ENCODE measurements at regions not wholly inside any gene's neighbourhood (a gene's known extent, or its start where the extent isn't known, plus 50 kb on each side); places are given as distances from the start of the nearest gene placed in this dataset.

DNA sequence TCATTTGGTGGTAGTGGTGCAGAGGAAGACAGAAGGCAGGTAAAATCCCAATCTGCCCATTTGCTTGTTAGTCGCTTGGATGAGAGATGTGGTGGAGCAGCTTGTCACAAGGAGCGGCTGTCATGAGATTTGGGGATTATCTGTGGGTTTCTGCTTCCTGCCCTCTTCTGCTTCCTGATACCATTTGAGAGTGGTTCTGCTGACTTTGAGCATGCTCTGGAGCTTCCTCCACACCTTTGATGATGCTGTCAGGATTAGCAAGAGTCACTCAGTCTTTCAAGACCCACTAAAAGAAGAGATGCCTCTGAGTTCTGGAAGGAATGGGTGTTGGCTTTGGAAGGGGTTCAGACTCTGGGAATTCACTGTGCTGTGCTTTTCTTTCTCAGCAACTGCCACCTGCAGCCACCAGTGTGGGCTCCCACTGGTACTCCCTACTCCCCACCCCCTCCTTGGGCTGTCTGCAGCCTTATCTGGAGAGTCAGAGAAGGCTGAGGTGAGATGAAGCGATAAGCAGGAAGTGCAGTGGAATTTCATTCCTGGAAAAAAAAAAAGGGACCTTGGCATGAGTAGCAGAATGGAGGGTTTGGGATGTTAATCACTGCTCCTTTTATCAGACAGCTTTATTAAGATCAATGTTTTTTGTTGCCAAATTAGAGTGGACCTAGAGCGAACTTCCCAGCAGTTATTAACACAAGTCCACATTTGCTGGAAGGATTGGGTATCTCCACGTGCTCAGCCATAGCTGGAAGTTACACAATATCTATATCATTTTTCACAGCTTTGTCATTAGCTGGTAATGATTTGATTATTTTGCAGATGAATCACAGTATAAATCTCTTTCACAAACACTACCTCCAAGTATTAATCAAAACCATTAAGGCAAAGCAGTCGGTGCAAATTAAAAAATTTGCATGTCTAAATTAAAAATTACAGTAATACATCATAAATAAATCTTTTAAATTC lies 233.0 kb upstream of the SATB1 start:
- Histone ChIP-seq H3K4me1 (no peaks in the 10 kb centered on the region), H3K27me3 (ENCODE audit: low read depth) (no peaks in the 10 kb centered on the region; the same call in 1 of the 2 replicates), H3K36me3 (replicated peaks) (no peaks in the 10 kb centered on the region), H3K9me3 (no peaks in the 10 kb centered on the region), H3K4me3 (no peak overlapping the region)
- in situ Hi-C loops (cut with MboI; ENCODE audit: low sequenced_read_pairs), result no loop called here
- DNase-seq (ENCODE audit: low spot score in 2 of 2), result no peak

DNA sequence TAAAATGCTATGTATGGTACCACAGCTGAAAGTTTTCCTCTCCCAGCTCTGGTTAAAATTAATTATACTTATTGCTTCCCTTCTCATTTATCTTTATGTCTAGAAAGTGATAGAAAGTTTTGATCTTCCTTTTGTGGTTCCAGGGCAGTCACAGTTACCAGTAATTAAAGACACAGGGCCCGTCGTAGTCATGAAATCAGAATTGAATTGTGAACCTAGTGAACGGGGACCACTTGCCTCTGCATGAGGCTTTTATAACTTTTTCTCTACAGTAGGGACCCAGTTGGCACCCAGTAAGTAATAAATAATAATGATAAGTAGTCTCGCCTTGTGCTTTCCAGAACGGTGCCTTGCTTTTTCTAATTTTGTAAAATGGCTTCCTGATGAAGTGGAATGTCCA lies 231.7 kb upstream of the SATB1 start:
- no peaks in the 10 kb centered on the region for H3K36me3 ChIP-seq (replicated peaks)
- in situ Hi-C loops (cut with MboI; ENCODE audit: low sequenced_read_pairs), result no loop called here
- no peaks in the 10 kb centered on the region for H3K9me3 ChIP-seq

DNA sequence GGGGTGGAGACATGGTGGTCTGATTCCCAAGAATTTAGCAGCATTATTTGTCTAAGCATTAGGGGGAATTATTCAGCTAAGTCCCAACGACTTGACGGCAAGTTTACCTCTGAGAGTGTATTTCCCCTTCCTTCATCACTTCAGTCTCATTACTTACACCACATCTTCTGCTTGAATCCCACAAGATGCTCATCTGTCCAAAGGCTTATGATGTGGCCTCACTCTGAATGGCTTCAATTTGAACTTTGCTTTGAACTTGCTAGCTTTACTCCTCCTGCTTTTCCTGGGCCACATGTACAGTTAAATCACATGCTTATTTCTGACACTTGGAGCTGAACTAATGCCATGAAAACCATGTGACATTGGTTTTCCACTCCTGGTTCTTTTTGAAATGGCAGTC lies 231.3 kb upstream of the SATB1 start:
- in situ Hi-C loops (cut with MboI; ENCODE audit: low sequenced_read_pairs), result no loop called here
- H3K36me3 ChIP-seq (replicated peaks), result no peaks in the 10 kb centered on the region
- H3K4me1 ChIP-seq, result no peaks in the 10 kb centered on the region
- DNase-seq (ENCODE audit: low spot score in 2 of 2), result no peak
- H3K9me3 ChIP-seq, result no peaks in the 10 kb centered on the region
- H3K27me3 ChIP-seq (ENCODE audit: low read depth), result no peaks in the 10 kb centered on the region; the same call in 1 of the 2 replicates
- H3K4me3 ChIP-seq, result no peak overlapping the region

More for the DNA sequence above, 231.7 kb upstream of the SATB1 start:
- no peaks in the 10 kb centered on the region for H3K4me1 ChIP-seq
- no peaks in the 10 kb centered on the region; the same call in 1 of the 2 replicates for H3K27me3 ChIP-seq (ENCODE audit: low read depth)
- no peak overlapping the region for H3K4me3 ChIP-seq
- DNase-seq (ENCODE audit: low spot score in 2 of 2), result no peak

DNA sequence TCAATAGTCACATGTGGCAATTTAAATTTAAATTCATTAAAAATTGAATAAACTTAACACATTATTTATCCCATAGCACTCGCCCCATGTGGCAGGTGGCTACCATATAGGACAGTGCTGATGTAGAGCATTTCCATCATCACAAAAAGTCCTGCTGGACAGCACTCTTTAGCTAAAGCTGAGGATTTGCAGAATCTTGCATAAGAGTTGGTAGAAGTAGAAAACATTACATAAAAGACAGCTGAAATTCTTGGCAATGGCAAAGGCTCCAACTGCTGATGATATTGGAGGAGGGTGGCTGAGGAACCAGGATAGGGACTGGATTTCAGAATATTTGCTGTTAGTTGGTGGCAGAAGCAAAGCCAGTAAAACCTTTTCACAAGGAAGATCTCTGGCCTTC lies 230.7 kb upstream of the SATB1 start:
- Histone ChIP-seq H3K4me3 (no peak overlapping the region), H3K36me3 (replicated peaks) (no peaks in the 10 kb centered on the region), H3K9me3 (no peaks in the 10 kb centered on the region), H3K4me1 (no peaks in the 10 kb centered on the region), H3K27me3 (ENCODE audit: low read depth) (no peaks in the 10 kb centered on the region; the same call in 1 of the 2 replicates)
- no peak for DNase-seq (ENCODE audit: low spot score in 2 of 2)
- in situ Hi-C loops (cut with MboI; ENCODE audit: low sequenced_read_pairs), result no loop called here

DNA sequence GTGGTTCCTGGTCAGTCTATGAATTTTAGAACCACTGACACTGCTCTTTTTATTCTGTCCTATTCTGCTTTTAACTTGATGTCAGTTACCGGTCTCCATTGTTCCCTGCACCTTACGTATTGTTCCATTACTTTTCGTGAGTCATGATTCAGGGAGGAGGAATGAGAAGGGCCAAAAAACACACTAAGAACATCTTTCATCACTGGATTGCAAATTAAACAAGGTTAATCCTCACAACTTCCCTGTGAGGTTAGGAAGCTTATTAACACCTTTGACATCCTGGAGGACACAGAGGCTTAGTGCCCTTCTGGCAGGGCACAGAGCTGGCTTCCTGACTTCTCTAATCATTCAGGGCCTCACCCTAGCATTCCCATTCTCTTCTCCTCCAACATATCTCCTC lies 227.6 kb upstream of the SATB1 start:
- Histone ChIP-seq H3K36me3 (replicated peaks) (no peaks in the 10 kb centered on the region), H3K27me3 (ENCODE audit: low read depth) (peaks cover 3% of the 10 kb centered on the region; the same call in 1 of the 2 replicates), H3K4me3 (no peak overlapping the region), H3K4me1 (no peaks in the 10 kb centered on the region), H3K9me3 (no peaks in the 10 kb centered on the region)
- in situ Hi-C loops (cut with MboI; ENCODE audit: low sequenced_read_pairs), result no loop called here
- no peak for DNase-seq (ENCODE audit: low spot score in 2 of 2)

DNA sequence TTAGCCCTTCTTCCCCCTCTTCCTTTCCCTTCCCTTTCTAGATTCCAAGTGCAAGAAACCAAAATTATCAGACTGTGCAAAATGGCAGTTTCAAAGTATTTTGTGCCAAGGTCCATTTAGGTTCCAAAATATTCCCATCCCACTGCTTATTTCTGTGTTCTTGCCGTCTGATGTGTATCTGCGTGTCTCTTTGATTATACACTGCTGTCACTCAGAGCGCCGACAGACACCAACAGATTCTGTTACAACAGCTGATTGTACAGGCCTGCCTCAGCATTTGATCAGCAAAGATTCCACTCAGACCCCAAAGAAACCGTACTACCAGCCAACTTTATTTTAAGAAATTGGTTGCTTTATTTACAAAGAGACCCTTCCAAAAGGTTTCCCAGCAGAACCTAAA lies 225.6 kb upstream of the SATB1 start:
- in situ Hi-C loops (cut with MboI; ENCODE audit: low sequenced_read_pairs), result no loop called here
- no peak for DNase-seq (ENCODE audit: low spot score in 2 of 2)
- H3K36me3 ChIP-seq (replicated peaks), result no peaks in the 10 kb centered on the region
- H3K4me1 ChIP-seq, result no peaks in the 10 kb centered on the region
- H3K27me3 ChIP-seq (ENCODE audit: low read depth), result peaks cover 7% of the 10 kb centered on the region
- H3K9me3 ChIP-seq, result no peaks in the 10 kb centered on the region
- no peak overlapping the region for H3K4me3 ChIP-seq

DNA sequence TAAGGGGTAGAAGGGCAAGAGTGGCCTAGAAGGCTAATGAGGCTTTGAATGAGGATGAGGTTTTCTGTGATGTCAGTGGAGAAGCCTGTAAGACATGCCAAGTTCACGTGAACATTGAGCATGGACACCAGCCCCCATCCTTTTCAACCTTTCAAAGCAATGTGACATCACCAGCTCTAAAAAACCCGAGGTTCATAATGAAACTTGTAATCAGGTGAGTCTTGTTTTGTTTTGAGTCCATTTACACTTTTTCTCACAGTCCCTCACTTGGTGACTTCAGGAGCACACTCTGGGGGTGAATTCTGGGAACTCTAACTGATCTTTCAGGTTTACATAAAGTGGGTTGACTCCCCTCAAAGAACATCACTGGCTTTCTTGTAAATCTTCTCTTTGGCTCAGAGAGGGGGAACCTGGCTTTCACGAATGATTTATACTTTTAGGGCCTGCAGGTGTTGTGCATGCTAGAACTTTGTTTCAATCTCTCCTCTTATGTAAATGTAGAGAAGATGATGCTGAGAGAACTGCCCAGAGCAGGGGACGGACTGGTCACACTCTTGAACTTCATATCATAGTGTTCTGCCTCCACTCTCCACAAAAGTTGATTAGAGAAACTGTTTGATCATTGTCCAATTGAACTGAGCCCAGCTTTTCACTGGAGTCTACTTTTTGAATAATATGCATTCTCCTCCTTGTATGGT lies 224.7 kb upstream of the SATB1 start:
- Histone ChIP-seq H3K4me1 (no peaks in the 10 kb centered on the region), H3K4me3 (no peak overlapping the region), H3K27me3 (ENCODE audit: low read depth) (peaks cover 7% of the 10 kb centered on the region), H3K36me3 (replicated peaks) (no peaks in the 10 kb centered on the region), H3K9me3 (no peaks in the 10 kb centered on the region)
- DNase-seq (ENCODE audit: low spot score in 2 of 2), result no peak
- in situ Hi-C loops (cut with MboI; ENCODE audit: low sequenced_read_pairs), result no loop called here

DNA sequence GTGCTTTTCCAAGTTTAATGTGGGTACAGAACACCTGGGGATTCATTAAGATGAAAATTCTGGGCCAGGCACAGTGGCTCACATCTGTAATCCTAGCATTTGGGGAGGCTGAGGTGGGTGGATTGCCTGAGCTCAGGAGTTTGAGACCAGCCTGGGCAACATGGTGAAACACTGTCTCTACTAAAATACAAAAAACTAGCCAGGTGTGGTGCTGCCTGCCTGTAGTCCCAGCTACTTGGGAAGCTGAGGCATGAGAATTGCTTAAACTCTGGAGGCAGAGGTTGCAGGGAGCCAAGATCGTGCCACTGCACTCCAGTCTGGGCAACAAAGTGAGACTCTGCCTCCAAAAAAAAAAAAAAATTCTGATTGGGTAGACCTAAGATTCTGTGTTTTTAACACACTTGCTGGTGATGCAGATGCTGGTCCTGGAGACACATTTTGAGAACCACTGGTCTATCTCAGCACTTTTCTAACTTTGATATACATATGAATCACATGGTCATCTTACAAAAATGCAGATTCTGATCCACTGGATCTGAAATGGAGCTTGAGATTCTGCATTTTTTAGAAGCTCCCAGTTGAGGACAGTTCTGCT lies 223.8 kb upstream of the SATB1 start:
- DNase-seq (ENCODE audit: low spot score in 2 of 2), result no peak
- H3K4me1 ChIP-seq, result no peaks in the 10 kb centered on the region
- peaks cover 7% of the 10 kb centered on the region for H3K27me3 ChIP-seq (ENCODE audit: low read depth)
- in situ Hi-C loops (cut with MboI; ENCODE audit: low sequenced_read_pairs), result no loop called here
- H3K36me3 ChIP-seq (replicated peaks), result no peaks in the 10 kb centered on the region
- no peak overlapping the region for H3K4me3 ChIP-seq
- no peaks in the 10 kb centered on the region for H3K9me3 ChIP-seq

DNA sequence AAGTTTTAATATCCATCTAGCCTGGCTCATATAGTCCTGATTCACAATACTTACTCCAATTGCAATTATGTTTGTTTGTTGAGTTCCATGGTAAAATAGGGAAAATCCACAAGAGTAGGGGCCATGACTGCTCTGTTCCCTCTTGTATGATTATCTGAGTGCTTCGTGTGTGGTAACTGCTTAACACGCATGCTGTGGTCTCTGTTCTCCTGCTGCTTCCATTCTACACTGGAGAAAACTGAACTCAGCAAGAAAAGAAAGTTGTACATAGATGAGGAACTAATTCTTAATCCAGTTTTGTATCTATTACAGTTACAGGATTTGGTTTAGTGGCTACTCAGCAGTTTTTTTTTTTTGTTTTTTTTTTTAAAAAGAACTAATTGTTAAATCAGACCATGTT lies 223.0 kb upstream of the SATB1 start:
- in situ Hi-C loops (cut with MboI; ENCODE audit: low sequenced_read_pairs), result no loop called here
- peaks cover 7% of the 10 kb centered on the region for H3K27me3 ChIP-seq (ENCODE audit: low read depth)
- no peaks in the 10 kb centered on the region for H3K36me3 ChIP-seq (replicated peaks)
- H3K4me3 ChIP-seq, result no peak overlapping the region
- no peaks in the 10 kb centered on the region for H3K9me3 ChIP-seq
- H3K4me1 ChIP-seq, result no peaks in the 10 kb centered on the region
- no peak for DNase-seq (ENCODE audit: low spot score in 2 of 2)

DNA sequence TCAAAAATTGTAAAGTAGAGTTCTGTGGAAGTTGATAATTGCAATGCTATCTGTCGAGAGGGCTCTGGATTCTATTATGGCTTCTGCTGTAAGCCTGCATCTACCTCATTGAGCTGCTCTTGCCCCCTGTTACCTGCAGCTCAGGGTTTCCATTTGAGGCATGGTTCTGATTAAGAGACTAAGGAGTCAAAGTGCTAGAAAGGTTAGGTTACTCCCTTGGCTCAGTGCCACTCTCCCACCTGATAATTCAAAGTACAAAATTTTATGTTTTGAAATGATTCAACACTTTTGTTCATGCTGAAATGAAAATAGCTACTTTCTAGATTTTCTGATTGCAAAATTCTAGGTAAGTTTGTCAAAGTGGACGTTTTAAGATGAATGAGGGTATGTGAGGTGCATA lies 220.5 kb upstream of the SATB1 start:
- no peak overlapping the region for H3K4me3 ChIP-seq
- peaks cover 7% of the 10 kb centered on the region for H3K27me3 ChIP-seq (ENCODE audit: low read depth)
- DNase-seq (ENCODE audit: low spot score in 2 of 2), result no peak
- H3K9me3 ChIP-seq, result no peaks in the 10 kb centered on the region
- H3K36me3 ChIP-seq (replicated peaks), result no peaks in the 10 kb centered on the region
- H3K4me1 ChIP-seq, result no peaks in the 10 kb centered on the region
- in situ Hi-C loops (cut with MboI; ENCODE audit: low sequenced_read_pairs), result no loop called here

DNA sequence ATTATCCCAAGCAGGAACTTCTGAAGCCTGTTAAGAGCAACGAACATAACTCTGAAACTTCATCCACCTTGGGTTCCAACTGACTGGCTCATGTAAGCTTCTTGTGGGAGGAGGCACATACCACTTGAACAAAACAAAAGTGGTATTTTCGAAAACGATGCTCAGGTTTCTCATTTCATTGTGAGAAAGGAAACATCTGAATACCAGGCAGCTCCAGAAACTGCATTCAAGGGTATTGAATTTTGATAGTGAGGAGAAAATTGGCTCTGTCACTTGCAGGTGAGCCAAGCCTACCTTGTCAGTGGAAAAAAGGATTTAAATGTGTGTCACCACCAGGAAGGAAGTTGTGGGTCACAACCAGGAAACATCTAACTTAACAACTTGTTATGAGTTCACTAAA lies 218.1 kb upstream of the SATB1 start:
- Histone ChIP-seq H3K36me3 (replicated peaks) (no peaks in the 10 kb centered on the region), H3K4me1 (no peaks in the 10 kb centered on the region), H3K9me3 (no peaks in the 10 kb centered on the region), H3K4me3 (no peak overlapping the region), H3K27me3 (ENCODE audit: low read depth) (peaks cover 5% of the 10 kb centered on the region; the same call in 1 of the 2 replicates)
- in situ Hi-C loops (cut with MboI; ENCODE audit: low sequenced_read_pairs), result no loop called here
- no peak for DNase-seq (ENCODE audit: low spot score in 2 of 2)

DNA sequence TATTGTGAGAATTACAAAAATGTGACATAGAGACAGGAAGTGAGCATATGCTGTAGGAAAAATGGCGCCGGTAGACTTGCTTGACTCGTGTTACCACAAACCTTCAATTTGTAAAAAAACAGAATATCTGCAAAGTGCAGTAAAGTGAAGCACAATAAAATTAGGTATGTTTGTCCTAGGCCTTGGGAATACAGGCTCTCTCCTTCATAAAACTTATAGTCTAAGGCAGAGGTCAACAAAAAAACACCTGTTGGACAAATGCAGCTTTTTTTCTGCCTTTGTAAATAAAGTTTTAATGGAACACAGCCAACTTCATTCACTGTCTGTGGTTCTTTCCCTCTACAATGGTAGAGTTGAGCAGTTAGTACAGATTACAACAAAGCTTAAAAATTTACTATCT lies 216.8 kb upstream of the SATB1 start:
- no peak for DNase-seq (ENCODE audit: low spot score in 2 of 2)

DNA sequence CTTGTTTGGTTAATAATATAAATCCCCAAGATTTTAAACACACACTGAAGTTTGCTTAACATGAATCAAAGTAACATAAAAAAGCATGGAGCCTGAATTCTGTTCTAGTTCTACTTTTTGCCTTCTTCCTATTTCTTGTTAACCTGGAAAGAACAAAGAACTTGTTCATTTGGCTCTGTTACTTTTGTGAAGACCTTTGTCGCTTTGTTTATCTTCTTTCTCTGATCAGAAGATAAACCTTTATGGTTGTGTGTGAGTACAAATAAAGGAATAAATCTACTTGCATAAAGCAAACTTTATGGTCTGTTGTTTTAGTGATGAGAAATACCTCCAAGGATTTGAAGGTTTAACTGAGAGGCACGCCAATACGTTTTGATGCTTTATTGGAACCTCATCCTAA lies 210.1 kb upstream of the SATB1 start:
- H3K36me3 ChIP-seq (replicated peaks), result no peaks in the 10 kb centered on the region
- no peaks in the 10 kb centered on the region for H3K9me3 ChIP-seq
- DNase-seq (ENCODE audit: low spot score in 2 of 2), result no peak
- H3K27me3 ChIP-seq (ENCODE audit: low read depth), result no peaks in the 10 kb centered on the region
- no peak overlapping the region for H3K4me3 ChIP-seq
- no peaks in the 10 kb centered on the region; the same call in 1 of the 2 replicates for H3K4me1 ChIP-seq
- in situ Hi-C loops (cut with MboI; ENCODE audit: low sequenced_read_pairs), result no loop called here

More for the DNA sequence above, 216.8 kb upstream of the SATB1 start:
- Histone ChIP-seq H3K4me1 (no peaks in the 10 kb centered on the region), H3K9me3 (no peaks in the 10 kb centered on the region), H3K36me3 (replicated peaks) (no peaks in the 10 kb centered on the region), H3K27me3 (ENCODE audit: low read depth) (peaks cover 5% of the 10 kb centered on the region; the same call in 1 of the 2 replicates), H3K4me3 (no peak overlapping the region)
- in situ Hi-C loops (cut with MboI; ENCODE audit: low sequenced_read_pairs), result no loop called here

DNA sequence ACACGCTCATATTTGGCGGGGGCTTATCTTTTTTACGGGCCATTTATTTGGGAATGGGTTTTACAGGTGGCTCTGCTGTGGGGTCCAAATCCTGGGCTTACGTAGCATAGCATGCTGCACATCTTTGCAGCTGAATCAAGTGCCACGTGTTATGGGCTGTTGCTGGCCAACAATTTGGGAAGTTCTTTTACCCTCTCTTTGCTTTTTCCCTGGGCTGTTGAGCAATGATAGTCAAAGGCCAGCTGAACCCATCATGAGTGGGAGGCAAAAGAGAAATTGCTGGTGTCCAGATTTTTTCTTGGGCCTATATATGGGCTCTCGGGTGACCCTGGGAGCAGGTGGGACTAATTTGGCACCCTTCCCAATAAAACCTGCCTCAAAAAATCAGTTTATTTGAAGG lies 209.3 kb upstream of the SATB1 start:
- in situ Hi-C loops (cut with MboI; ENCODE audit: low sequenced_read_pairs), result no loop called here
- H3K27me3 ChIP-seq (ENCODE audit: low read depth), result no peaks in the 10 kb centered on the region
- no peaks in the 10 kb centered on the region for H3K9me3 ChIP-seq
- no peak for DNase-seq (ENCODE audit: low spot score in 2 of 2)
- no peaks in the 10 kb centered on the region for H3K36me3 ChIP-seq (replicated peaks)
- no peak overlapping the region for H3K4me3 ChIP-seq
- H3K4me1 ChIP-seq, result no peaks in the 10 kb centered on the region; the same call in 1 of the 2 replicates

Measured in HAP-1 (cell line).